ENCODE measurements at regions not wholly inside any gene's neighbourhood (a gene's known extent, or its start where the extent isn't known, plus 50 kb on each side); places are given as distances from the start of the nearest gene placed in this dataset.

GRCh38 chr1:55694310-55694801 lies 479.2 kb upstream of the USP24 start:
- H3K9me3 ChIP-seq = no peaks in the 10 kb centered on the region
- in situ Hi-C loops (cut with MboI; ENCODE audit: low sequenced_read_pairs) = loop anchor here (25.0 kb wide), 1 partner anchor 893 kb away; the partner anchor contains the start of gene PLPP3
- no peaks in the 10 kb centered on the region for H3K4me1 ChIP-seq
- no peak for DNase-seq (ENCODE audit: low spot score in 2 of 2)
- no peaks in the 10 kb centered on the region for H3K36me3 ChIP-seq (replicated peaks)
- H3K4me3 ChIP-seq = no peak overlapping the region
- no peaks in the 10 kb centered on the region for H3K27me3 ChIP-seq (ENCODE audit: low read depth)

- Histone ChIP-seq H3K9me3 (no peaks in the 10 kb centered on the region), H3K36me3 (replicated peaks) (no peaks in the 10 kb centered on the region), H3K4me3 (no peak overlapping the region), H3K27me3 (ENCODE audit: low read depth) (no peaks in the 10 kb centered on the region), H3K4me1 (no peaks in the 10 kb centered on the region)
- in situ Hi-C loops (cut with MboI; ENCODE audit: low sequenced_read_pairs) = loop anchor here (25.0 kb wide), 1 partner anchor 895 kb away; the partner anchor contains the start of gene PLPP3
- no peak for DNase-seq (ENCODE audit: low spot score in 2 of 2)
Observed at GRCh38 chr1:55692726-55693125, 477.6 kb upstream of the USP24 start.

- in situ Hi-C loops (cut with MboI; ENCODE audit: low sequenced_read_pairs) = loop anchor here (25.0 kb wide), 1 partner anchor 897 kb away; the partner anchor contains the start of gene PLPP3
- no peak for DNase-seq (ENCODE audit: low spot score in 2 of 2)
- H3K27me3 ChIP-seq (ENCODE audit: low read depth) = no peaks in the 10 kb centered on the region
- H3K4me1 ChIP-seq = no peaks in the 10 kb centered on the region
- H3K9me3 ChIP-seq = no peaks in the 10 kb centered on the region
- no peak overlapping the region for H3K4me3 ChIP-seq
- no peaks in the 10 kb centered on the region for H3K36me3 ChIP-seq (replicated peaks)
Observed at GRCh38 chr1:55690366-55690765, 475.2 kb upstream of the USP24 start.

GRCh38 chr1:55689800-55690199 lies 474.6 kb upstream of the USP24 start:
- Histone ChIP-seq H3K4me1 (no peaks in the 10 kb centered on the region), H3K4me3 (no peak overlapping the region), H3K36me3 (replicated peaks) (no peaks in the 10 kb centered on the region), H3K27me3 (ENCODE audit: low read depth) (no peaks in the 10 kb centered on the region), H3K9me3 (no peaks in the 10 kb centered on the region)
- DNase-seq (ENCODE audit: low spot score in 2 of 2) = no peak
- in situ Hi-C loops (cut with MboI; ENCODE audit: low sequenced_read_pairs) = loop anchor here (25.0 kb wide), 1 partner anchor 898 kb away; the partner anchor contains the start of gene PLPP3

- Histone ChIP-seq H3K9me3 (no peaks in the 10 kb centered on the region), H3K27me3 (ENCODE audit: low read depth) (no peaks in the 10 kb centered on the region), H3K4me3 (no peak overlapping the region), H3K36me3 (replicated peaks) (no peaks in the 10 kb centered on the region), H3K4me1 (no peaks in the 10 kb centered on the region)
- DNase-seq (ENCODE audit: low spot score in 2 of 2) = no peak
- in situ Hi-C loops (cut with MboI; ENCODE audit: low sequenced_read_pairs) = loop anchor here (25.0 kb wide), 1 partner anchor 902 kb away; the partner anchor contains the start of gene PLPP3
Observed at GRCh38 chr1:55685560-55685959, 470.4 kb upstream of the USP24 start.

GRCh38 chr1:55684131-55684650 lies 469.0 kb upstream of the USP24 start:
- Histone ChIP-seq H3K27me3 (ENCODE audit: low read depth) (no peaks in the 10 kb centered on the region), H3K9me3 (no peaks in the 10 kb centered on the region), H3K36me3 (replicated peaks) (no peaks in the 10 kb centered on the region), H3K4me3 (no peak overlapping the region), H3K4me1 (no peaks in the 10 kb centered on the region)
- no peak for DNase-seq (ENCODE audit: low spot score in 2 of 2)
- in situ Hi-C loops (cut with MboI; ENCODE audit: low sequenced_read_pairs) = loop anchor here (25.0 kb wide), 1 partner anchor 903 kb away; the partner anchor contains the start of gene PLPP3

GRCh38 chr1:55682198-55682597 lies 467.0 kb upstream of the USP24 start:
- H3K9me3 ChIP-seq = no peaks in the 10 kb centered on the region
- H3K36me3 ChIP-seq (replicated peaks) = no peaks in the 10 kb centered on the region
- H3K4me3 ChIP-seq = no peak overlapping the region
- H3K4me1 ChIP-seq = no peaks in the 10 kb centered on the region
- no peak for DNase-seq (ENCODE audit: low spot score in 2 of 2)
- in situ Hi-C loops (cut with MboI; ENCODE audit: low sequenced_read_pairs) = loop anchor here (25.0 kb wide), 1 partner anchor 905 kb away; the partner anchor contains the start of gene PLPP3
- H3K27me3 ChIP-seq (ENCODE audit: low read depth) = no peaks in the 10 kb centered on the region

- Histone ChIP-seq H3K4me1 (no peaks in the 10 kb centered on the region), H3K27me3 (ENCODE audit: low read depth) (no peaks in the 10 kb centered on the region), H3K9me3 (no peaks in the 10 kb centered on the region), H3K4me3 (no peak overlapping the region), H3K36me3 (replicated peaks) (no peaks in the 10 kb centered on the region)
- peak in 1 of 2 experiments; percentile 48 for DNase-seq (ENCODE audit: low spot score in 2 of 2)
- in situ Hi-C loops (cut with MboI; ENCODE audit: low sequenced_read_pairs) = loop anchor here (25.0 kb wide), 1 partner anchor 907 kb away; the partner anchor contains the start of gene PLPP3
Observed at GRCh38 chr1:55679971-55680370, 464.8 kb upstream of the USP24 start.

GRCh38 chr1:55673416-55673815 lies 458.3 kb upstream of the USP24 start:
- no peaks in the 10 kb centered on the region for H3K36me3 ChIP-seq (replicated peaks)
- no peaks in the 10 kb centered on the region for H3K27me3 ChIP-seq (ENCODE audit: low read depth)
- H3K4me1 ChIP-seq = no peaks in the 10 kb centered on the region
- no peak overlapping the region for H3K4me3 ChIP-seq
- DNase-seq (ENCODE audit: low spot score in 2 of 2) = no peak
- no peaks in the 10 kb centered on the region for H3K9me3 ChIP-seq
- in situ Hi-C loops (cut with MboI; ENCODE audit: low sequenced_read_pairs) = no loop called here

- DNase-seq (ENCODE audit: low spot score in 2 of 2) = no peak
Observed at GRCh38 chr1:55670331-55671082, 455.3 kb upstream of the USP24 start.

GRCh38 chr1:55669293-55669692 lies 454.1 kb upstream of the USP24 start:
- DNase-seq (ENCODE audit: low spot score in 2 of 2) = no peak
- Histone ChIP-seq H3K27me3 (ENCODE audit: low read depth) (no peaks in the 10 kb centered on the region), H3K4me1 (no peaks in the 10 kb centered on the region), H3K9me3 (no peaks in the 10 kb centered on the region), H3K4me3 (no peak overlapping the region), H3K36me3 (replicated peaks) (no peaks in the 10 kb centered on the region)
- in situ Hi-C loops (cut with MboI; ENCODE audit: low sequenced_read_pairs) = no loop called here

More at GRCh38 chr1:55670331-55671082, 455.3 kb upstream of the USP24 start:
- Histone ChIP-seq H3K36me3 (replicated peaks) (no peaks in the 10 kb centered on the region), H3K4me1 (no peaks in the 10 kb centered on the region), H3K9me3 (no peaks in the 10 kb centered on the region), H3K27me3 (ENCODE audit: low read depth) (no peaks in the 10 kb centered on the region), H3K4me3 (no peak overlapping the region)
- in situ Hi-C loops (cut with MboI; ENCODE audit: low sequenced_read_pairs) = no loop called here

GRCh38 chr1:55662875-55663274 lies 447.7 kb upstream of the USP24 start:
- DNase-seq (ENCODE audit: low spot score in 2 of 2) = no peak
- Histone ChIP-seq H3K36me3 (replicated peaks) (no peaks in the 10 kb centered on the region), H3K9me3 (no peaks in the 10 kb centered on the region), H3K4me3 (no peak overlapping the region), H3K27me3 (ENCODE audit: low read depth) (no peaks in the 10 kb centered on the region), H3K4me1 (no peaks in the 10 kb centered on the region)
- in situ Hi-C loops (cut with MboI; ENCODE audit: low sequenced_read_pairs) = no loop called here

- Histone ChIP-seq H3K4me1 (no peaks in the 10 kb centered on the region), H3K4me3 (no peak overlapping the region), H3K36me3 (replicated peaks) (no peaks in the 10 kb centered on the region), H3K27me3 (ENCODE audit: low read depth) (no peaks in the 10 kb centered on the region), H3K9me3 (no peaks in the 10 kb centered on the region)
- in situ Hi-C loops (cut with MboI; ENCODE audit: low sequenced_read_pairs) = no loop called here
- DNase-seq (ENCODE audit: low spot score in 2 of 2) = no peak
Observed at GRCh38 chr1:55658917-55659316, 443.8 kb upstream of the USP24 start.

- no peaks in the 10 kb centered on the region for H3K36me3 ChIP-seq (replicated peaks)
- DNase-seq (ENCODE audit: low spot score in 2 of 2) = no peak
- H3K4me3 ChIP-seq = no peak overlapping the region
- H3K27me3 ChIP-seq (ENCODE audit: low read depth) = no peaks in the 10 kb centered on the region
- no peaks in the 10 kb centered on the region for H3K4me1 ChIP-seq
- no peaks in the 10 kb centered on the region for H3K9me3 ChIP-seq
- in situ Hi-C loops (cut with MboI; ENCODE audit: low sequenced_read_pairs) = no loop called here
Observed at GRCh38 chr1:55654750-55655149, 439.6 kb upstream of the USP24 start.

All from HAP-1 (cell line).